ENCODE measurements at regions not wholly inside any gene's neighbourhood (a gene's known extent, or its start where the extent isn't known, plus 50 kb on each side); places are given as distances from the start of the nearest gene placed in this dataset.

DNA sequence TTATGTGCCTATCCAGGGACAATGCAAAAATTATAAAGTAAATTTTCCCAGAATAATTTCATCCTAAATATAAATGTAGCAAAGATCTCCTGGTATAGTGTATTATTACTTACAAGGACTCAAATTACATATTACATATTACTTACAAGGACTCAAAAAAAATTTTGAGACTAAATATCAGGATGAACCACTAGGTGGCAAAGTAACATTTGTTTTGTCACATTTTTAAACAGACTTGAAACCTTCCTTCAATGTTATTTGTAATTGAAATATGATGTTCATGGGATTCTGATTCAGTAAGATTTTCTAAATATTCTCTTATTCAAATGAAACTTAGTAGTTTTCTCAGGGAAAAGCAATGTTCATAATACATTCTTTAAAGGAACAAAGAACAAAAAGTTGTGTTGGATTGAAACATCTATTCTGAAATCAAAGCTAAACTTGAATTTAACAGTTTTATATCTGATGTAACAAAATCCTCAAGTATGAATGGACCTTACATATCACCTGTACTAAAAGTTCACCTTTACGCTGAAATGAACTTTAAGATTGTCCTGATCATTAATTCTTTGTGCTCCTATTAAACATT lies 74.3 kb upstream of the GNAI1 start:
- CTCF ChIA-PET, result interaction anchor here (1.3 to 3.1 kb wide), 2 partner anchors 13 to 331 kb away, joined by 4 to 18 read pairs; no protein-coding TSS in a partner anchor
- TF ChIP-seq, protein P1, sequence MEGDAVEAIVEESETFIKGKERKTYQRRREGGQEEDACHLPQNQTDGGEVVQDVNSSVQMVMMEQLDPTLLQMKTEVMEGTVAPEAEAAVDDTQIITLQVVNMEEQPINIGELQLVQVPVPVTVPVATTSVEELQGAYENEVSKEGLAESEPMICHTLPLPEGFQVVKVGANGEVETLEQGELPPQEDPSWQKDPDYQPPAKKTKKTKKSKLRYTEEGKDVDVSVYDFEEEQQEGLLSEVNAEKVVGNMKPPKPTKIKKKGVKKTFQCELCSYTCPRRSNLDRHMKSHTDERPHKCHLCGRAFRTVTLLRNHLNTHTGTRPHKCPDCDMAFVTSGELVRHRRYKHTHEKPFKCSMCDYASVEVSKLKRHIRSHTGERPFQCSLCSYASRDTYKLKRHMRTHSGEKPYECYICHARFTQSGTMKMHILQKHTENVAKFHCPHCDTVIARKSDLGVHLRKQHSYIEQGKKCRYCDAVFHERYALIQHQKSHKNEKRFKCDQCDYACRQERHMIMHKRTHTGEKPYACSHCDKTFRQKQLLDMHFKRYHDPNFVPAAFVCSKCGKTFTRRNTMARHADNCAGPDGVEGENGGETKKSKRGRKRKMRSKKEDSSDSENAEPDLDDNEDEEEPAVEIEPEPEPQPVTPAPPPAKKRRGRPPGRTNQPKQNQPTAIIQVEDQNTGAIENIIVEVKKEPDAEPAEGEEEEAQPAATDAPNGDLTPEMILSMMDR (IDR thresholded peaks at IDR 0.05; ENCODE audit: control extremely low read depth, extremely low read depth, low read depth, missing control alignments), result peak; percentile 47
- POLR2A ChIA-PET, result no interaction called here
- DNase-seq (ENCODE audit: extremely low spot score), result peak; percentile 20

DNA sequence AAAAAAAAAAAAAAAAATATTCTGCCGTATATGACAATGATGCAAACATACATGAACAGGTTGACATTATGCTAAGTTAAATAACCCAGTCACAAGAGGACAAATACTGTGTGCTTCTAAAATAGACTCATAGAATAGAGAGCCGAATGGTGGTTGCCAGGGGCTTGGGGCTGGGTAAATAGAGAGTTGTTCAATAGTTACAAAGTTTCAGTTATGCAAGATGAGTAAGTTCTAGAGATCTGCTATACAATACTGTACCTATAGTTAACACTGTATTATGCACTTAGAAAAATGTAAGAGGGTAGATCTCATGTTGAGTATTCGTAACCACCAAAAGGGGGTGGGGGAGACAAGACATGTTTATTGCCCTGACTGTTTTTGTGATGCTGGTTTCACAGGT lies 77.1 kb upstream of the GNAI1 start:
- ChIA-PET CTCF (no interaction called here), POLR2A (no interaction called here)
- TF ChIP-seq, protein P1 (IDR thresholded peaks at IDR 0.05; ENCODE audit: control extremely low read depth, extremely low read depth, low read depth, missing control alignments), result no peak
- DNase-seq (ENCODE audit: extremely low spot score), result no peak

DNA sequence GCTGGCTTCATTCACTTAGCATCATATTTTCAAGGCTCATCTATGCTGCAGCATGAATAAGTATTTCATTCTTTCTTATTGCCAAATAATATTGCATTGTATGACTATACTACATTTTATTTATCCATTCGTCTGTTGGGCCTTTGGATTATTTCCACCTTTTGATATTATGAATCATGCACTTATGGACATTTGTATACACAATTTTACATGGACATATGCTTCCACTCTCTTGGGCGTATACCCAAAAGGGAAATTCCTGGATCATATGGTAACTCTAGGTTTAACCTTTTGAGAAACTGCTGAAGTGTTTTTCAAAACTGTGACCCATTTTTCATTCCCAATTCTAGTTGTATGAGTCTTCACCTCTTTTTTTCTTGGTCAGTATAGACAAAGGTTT lies 80.3 kb upstream of the GNAI1 start:
- TF ChIP-seq, protein P1 (IDR thresholded peaks at IDR 0.05; ENCODE audit: control extremely low read depth, extremely low read depth, low read depth, missing control alignments), result no peak
- CTCF ChIA-PET, result no interaction called here
- DNase-seq (ENCODE audit: extremely low spot score), result no peak
- POLR2A ChIA-PET, result no interaction called here

DNA sequence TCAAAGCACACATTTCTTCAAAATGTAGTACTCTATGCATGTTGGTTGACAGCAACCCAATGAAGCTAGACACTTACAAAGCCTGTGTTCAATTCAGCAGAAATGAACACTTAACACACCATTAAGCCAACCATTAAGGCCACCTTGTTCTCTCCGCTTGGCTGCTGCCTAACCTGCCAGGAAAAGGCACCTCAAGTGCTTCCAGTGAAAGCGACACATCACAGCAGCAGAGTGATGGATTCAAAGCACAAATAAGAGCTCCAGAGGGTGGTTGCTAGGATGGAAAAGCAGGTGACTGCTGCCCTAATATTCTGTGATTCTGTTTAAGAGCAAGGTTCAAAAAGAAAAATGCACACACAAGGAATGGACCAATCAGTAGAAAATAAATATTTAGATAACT lies 81.5 kb upstream of the GNAI1 start:
- TF ChIP-seq, protein P1 (IDR thresholded peaks at IDR 0.05; ENCODE audit: control extremely low read depth, extremely low read depth, low read depth, missing control alignments), result no peak
- no peak for DNase-seq (ENCODE audit: extremely low spot score)
- POLR2A ChIA-PET, result no interaction called here
- CTCF ChIA-PET, result no interaction called here

DNA sequence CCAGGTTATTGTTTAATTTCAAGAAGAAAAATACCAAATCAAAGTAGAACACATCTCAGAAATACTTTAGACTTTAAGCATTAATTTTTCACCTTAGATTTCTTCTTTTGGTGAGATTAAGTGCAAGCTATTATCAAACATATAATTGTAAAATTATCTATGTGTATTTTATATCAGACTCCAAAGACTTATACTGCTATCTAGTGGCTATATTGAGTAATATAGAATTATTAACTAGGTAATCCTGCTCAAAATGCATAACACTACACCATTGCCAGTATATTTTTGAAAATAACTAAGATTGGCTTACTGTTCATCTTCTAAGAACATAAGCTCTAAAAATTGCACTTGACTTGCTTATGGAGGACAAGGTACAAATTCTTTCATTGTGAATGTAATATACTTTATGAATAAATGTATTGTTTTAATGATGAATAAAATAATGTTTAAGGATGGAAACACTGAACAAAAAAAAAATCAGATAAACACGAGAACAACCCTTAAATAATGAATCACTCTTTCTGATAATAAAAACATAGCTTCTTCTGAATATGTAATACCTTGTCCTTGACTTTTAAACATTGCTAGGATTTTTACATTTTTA lies 86.7 kb upstream of the GNAI1 start:
- TF ChIP-seq, protein P1 (IDR thresholded peaks at IDR 0.05; ENCODE audit: control extremely low read depth, extremely low read depth, low read depth, missing control alignments), result no peak
- DNase-seq (ENCODE audit: extremely low spot score), result no peak
- ChIA-PET POLR2A (no interaction called here), CTCF (interaction anchor here (0.6 to 3.5 kb wide), 5 partner anchors 8 to 611 kb away, joined by 3 to 18 read pairs (median 4); no protein-coding TSS in a partner anchor)

DNA sequence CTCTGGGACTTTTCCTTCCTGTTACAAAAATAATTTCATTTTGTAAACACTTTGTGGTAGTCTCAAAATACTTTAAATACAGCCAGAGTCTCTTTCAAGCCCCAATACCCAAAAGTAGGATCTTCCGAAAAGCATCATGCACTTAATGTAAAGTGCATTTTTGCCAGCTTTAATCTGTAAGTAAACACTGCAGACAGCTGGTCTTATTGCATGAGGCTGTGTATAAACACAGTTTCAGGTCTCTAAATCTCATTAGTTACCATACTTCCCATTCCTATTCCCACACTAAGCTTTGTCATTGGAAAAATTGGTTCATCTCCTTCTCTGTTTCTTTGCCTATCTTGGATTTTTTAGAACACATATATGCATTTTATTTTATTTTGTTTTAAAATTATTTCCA lies 87.6 kb upstream of the GNAI1 start:
- CTCF ChIA-PET, result interaction anchor here (0.9 to 3.5 kb wide), 5 partner anchors 9 to 20 kb away, joined by 3 to 18 read pairs (median 4); no protein-coding TSS in a partner anchor
- DNase-seq (ENCODE audit: extremely low spot score), result no peak
- TF ChIP-seq, protein P1 (IDR thresholded peaks at IDR 0.05; ENCODE audit: control extremely low read depth, extremely low read depth, low read depth, missing control alignments), result no peak
- POLR2A ChIA-PET, result no interaction called here
